IPS-20b (cell line): ENCODE measurements at regions not wholly inside any gene's neighbourhood (a gene's known extent, or its start where the extent isn't known, plus 50 kb on each side); places are given as distances from the start of the nearest gene placed in this dataset.
A peak's percentile ranks its signal among the peaks of the same experiment; 100 is the strongest.

ENCODE experiments used
- H3K27ac ChIP-seq: one replicate; pipeline ENCODE4 v1.5.1; 2013; ENCODE audit warnings: low read length
- H3K27me3 ChIP-seq: 2 replicates; pipeline ENCODE4 v1.6.1; 2013; ENCODE audit warnings: mild to moderate bottlenecking, low read length, inconsistent platforms; ENCODE audit not compliant: insufficient read depth
- H3K36me3 ChIP-seq: 2 replicates; pipeline ENCODE4 v1.6.1; 2013; ENCODE audit warnings: low read depth, mild to moderate bottlenecking, inconsistent platforms, low read length, moderate library complexity; ENCODE audit not compliant: insufficient read depth
- H3K4me1 ChIP-seq: 2 replicates; pipeline ENCODE4 v1.6.1; 2013; ENCODE audit warnings: mild to moderate bottlenecking, control low read depth, inconsistent platforms, low read length, moderate library complexity; ENCODE audit not compliant: insufficient read depth
- H3K4me3 ChIP-seq: 2 replicates; pipeline ENCODE4 v1.5.1; 2013; ENCODE audit warnings: mild to moderate bottlenecking, low read length, inconsistent platforms
- H3K9ac ChIP-seq: 2 replicates; pipeline ENCODE4 v1.6.1; 2013; ENCODE audit warnings: low read depth, mild to moderate bottlenecking, inconsistent platforms, low read length, moderate library complexity
- H3K9me3 ChIP-seq: 2 replicates; pipeline ENCODE4 v1.6.1; 2013; ENCODE audit warnings: mild to moderate bottlenecking, low read depth, low read length, inconsistent platforms; ENCODE audit not compliant: insufficient read depth

- H3K27me3 ChIP-seq = no peaks in the 10 kb centered on the region
- no peak overlapping the region for H3K9ac ChIP-seq
- H3K4me3 ChIP-seq = no peak overlapping the region
- H3K27ac ChIP-seq = no peak overlapping the region
- no peaks in the 10 kb centered on the region for H3K9me3 ChIP-seq
- H3K36me3 ChIP-seq = no peaks in the 10 kb centered on the region
- peaks cover 6% of the 10 kb centered on the region; the same call in 1 of the 2 replicates for H3K4me1 ChIP-seq
Observed at GRCh38 chr9:105890046-105890822, 195.9 kb downstream of the TMEM38B start.

- H3K4me1 ChIP-seq = no peaks in the 10 kb centered on the region
- H3K4me3 ChIP-seq = no peak overlapping the region
- no peak overlapping the region for H3K27ac ChIP-seq
- H3K9ac ChIP-seq = no peak overlapping the region
- no peaks in the 10 kb centered on the region for H3K9me3 ChIP-seq
- no peaks in the 10 kb centered on the region for H3K27me3 ChIP-seq
- no peaks in the 10 kb centered on the region for H3K36me3 ChIP-seq
Observed at GRCh38 chr9:105900123-105900522, 205.8 kb downstream of the TMEM38B start.

- Histone ChIP-seq H3K27me3 (no peaks in the 10 kb centered on the region), H3K27ac (no peak overlapping the region)
Observed at GRCh38 chr9:105901514-105902109, 207.3 kb downstream of the TMEM38B start.

GRCh38 chr9:105908069-105908468, 213.7 kb downstream of the TMEM38B start:
- Histone ChIP-seq H3K9me3 (no peaks in the 10 kb centered on the region; the same call in 1 of the 2 replicates), H3K27ac (no peak overlapping the region), H3K9ac (no peak overlapping the region), H3K27me3 (no peaks in the 10 kb centered on the region), H3K4me3 (no peak overlapping the region), H3K4me1 (peaks cover 25% of the 10 kb centered on the region), H3K36me3 (no peaks in the 10 kb centered on the region)

More at GRCh38 chr9:105901514-105902109, 207.3 kb downstream of the TMEM38B start:
- Histone ChIP-seq H3K4me3 (no peak overlapping the region), H3K9ac (no peak overlapping the region), H3K9me3 (no peaks in the 10 kb centered on the region; the same call in 1 of the 2 replicates), H3K4me1 (no peaks in the 10 kb centered on the region), H3K36me3 (no peaks in the 10 kb centered on the region)

GRCh38 chr9:105911104-105911911, 217.0 kb downstream of the TMEM38B start:
- peak overlapping the region; percentile 59 for H3K27ac ChIP-seq
- H3K4me1 ChIP-seq = peaks cover 33% of the 10 kb centered on the region
- H3K4me3 ChIP-seq = peak overlapping the region; percentile 39
- peak overlapping the region; percentile 51; the same call in 1 of the 2 replicates for H3K9ac ChIP-seq
- no peaks in the 10 kb centered on the region for H3K27me3 ChIP-seq
- H3K9me3 ChIP-seq = no peaks in the 10 kb centered on the region; the same call in 1 of the 2 replicates
- H3K36me3 ChIP-seq = no peaks in the 10 kb centered on the region

- peaks cover 33% of the 10 kb centered on the region for H3K4me1 ChIP-seq
- H3K36me3 ChIP-seq = no peaks in the 10 kb centered on the region
- H3K27me3 ChIP-seq = no peaks in the 10 kb centered on the region
- H3K27ac ChIP-seq = peak overlapping the region; percentile 59
- H3K9me3 ChIP-seq = no peaks in the 10 kb centered on the region
- peak overlapping the region; percentile 39 for H3K4me3 ChIP-seq
- peak overlapping the region; percentile 4; the same call in 1 of the 2 replicates for H3K9ac ChIP-seq
Observed at GRCh38 chr9:105912157-105912862, 218.0 kb downstream of the TMEM38B start.

GRCh38 chr9:105912863-105913516, 218.6 kb downstream of the TMEM38B start:
- Histone ChIP-seq H3K27ac (peak overlapping the region; percentile 59), H3K9ac (no peak overlapping the region; the same call in 1 of the 2 replicates), H3K36me3 (no peaks in the 10 kb centered on the region), H3K27me3 (no peaks in the 10 kb centered on the region), H3K4me1 (peaks cover 33% of the 10 kb centered on the region), H3K9me3 (no peaks in the 10 kb centered on the region), H3K4me3 (no peak overlapping the region)

GRCh38 chr9:105921057-105921726, 226.9 kb downstream of the TMEM38B start:
- H3K36me3 ChIP-seq = no peaks in the 10 kb centered on the region
- no peak overlapping the region for H3K9ac ChIP-seq
- no peaks in the 10 kb centered on the region for H3K27me3 ChIP-seq
- H3K27ac ChIP-seq = no peak overlapping the region
- H3K4me1 ChIP-seq = peaks cover 6% of the 10 kb centered on the region
- no peak overlapping the region for H3K4me3 ChIP-seq
- no peaks in the 10 kb centered on the region for H3K9me3 ChIP-seq

- Histone ChIP-seq H3K4me3 (no peak overlapping the region), H3K27ac (no peak overlapping the region), H3K36me3 (no peaks in the 10 kb centered on the region), H3K9me3 (no peaks in the 10 kb centered on the region), H3K27me3 (no peaks in the 10 kb centered on the region), H3K9ac (no peak overlapping the region), H3K4me1 (no peaks in the 10 kb centered on the region)
Observed at GRCh38 chr9:105928416-105928815, 234.1 kb downstream of the TMEM38B start.

GRCh38 chr9:105930011-105930627, 235.8 kb downstream of the TMEM38B start:
- Histone ChIP-seq H3K9me3 (no peaks in the 10 kb centered on the region), H3K4me1 (no peaks in the 10 kb centered on the region), H3K9ac (no peak overlapping the region), H3K36me3 (no peaks in the 10 kb centered on the region), H3K4me3 (no peak overlapping the region), H3K27ac (no peak overlapping the region), H3K27me3 (no peaks in the 10 kb centered on the region)
